ENCODE measurements at regions not wholly inside any gene's neighbourhood (a gene's known extent, or its start where the extent isn't known, plus 50 kb on each side); places are given as distances from the start of the nearest gene placed in this dataset.
"Not testable (repeated sequence)": the region's sequence is repeated elsewhere in the genome, so short reads cannot be mapped to it uniquely, and the experiment has no call there.

DNA sequence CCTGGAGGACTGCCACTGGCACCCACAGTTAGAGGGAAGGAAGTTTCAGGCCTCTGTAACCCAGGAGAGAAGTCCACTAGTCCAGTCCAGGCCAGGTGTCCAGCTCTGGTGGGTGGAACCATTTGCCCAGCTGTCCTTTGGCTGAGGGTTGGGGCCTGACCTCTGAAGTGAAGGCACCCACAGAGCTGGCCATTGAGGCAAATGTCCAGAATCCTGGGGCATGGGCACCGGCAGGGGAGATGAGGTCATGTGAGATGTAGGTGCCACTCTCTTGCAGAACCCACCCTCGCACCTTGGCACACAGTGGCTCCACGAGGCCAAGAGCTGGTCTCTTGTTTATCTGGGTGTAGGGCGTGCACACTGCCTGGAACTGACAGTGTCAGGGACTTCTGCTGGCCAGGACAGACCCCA lies 162.8 kb downstream of the SMAD6 start:
- no peak for DNase-seq (ENCODE audit: low read depth)

DNA sequence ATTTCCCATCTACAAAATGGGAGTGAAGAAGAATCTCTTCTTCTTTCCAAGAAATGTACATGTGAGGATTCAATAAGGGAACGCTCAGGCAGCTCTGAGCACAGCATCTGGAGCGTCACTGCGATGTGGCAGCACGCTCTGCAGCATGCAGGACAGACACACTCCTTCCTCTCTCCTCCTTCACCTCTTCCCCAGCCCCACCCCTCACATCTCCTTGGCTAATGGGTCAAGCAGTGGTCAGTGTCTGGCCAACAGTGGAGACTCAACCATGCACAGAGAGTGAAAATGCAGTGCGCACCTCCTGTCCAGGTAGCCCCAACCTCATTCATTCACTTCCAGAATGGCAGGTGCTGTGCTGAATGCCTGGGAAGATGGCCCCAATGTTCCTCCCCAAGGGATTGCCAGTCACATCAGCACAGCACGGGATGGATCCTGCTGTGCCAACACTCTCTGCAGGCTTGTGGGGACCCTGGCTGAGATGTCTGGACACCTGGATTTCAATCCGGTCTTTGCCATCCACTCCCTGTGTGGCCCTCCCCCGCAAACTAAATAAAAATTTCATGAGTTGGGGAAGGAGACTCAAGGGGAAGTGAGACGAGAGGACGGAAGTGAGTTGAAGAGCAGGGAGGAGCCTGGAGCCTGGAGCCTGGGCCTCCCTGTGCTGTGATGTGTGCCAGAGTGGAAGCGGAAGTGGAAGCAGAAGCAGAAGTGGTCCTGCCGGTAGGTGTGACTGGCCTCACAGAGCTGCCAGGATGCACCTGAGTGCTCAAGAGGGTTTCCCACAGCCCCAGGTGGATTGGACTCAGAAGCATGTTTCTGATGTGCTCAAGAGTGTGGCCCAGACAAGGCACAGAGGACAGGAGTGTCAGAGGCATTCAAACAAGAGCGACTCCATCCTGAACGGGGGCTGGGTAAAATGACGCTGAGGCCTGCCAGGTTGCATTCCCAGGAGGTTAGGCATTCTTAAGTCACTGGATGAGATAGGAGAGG lies 163.9 kb downstream of the SMAD6 start:
- no peak for DNase-seq (ENCODE audit: low read depth)

DNA sequence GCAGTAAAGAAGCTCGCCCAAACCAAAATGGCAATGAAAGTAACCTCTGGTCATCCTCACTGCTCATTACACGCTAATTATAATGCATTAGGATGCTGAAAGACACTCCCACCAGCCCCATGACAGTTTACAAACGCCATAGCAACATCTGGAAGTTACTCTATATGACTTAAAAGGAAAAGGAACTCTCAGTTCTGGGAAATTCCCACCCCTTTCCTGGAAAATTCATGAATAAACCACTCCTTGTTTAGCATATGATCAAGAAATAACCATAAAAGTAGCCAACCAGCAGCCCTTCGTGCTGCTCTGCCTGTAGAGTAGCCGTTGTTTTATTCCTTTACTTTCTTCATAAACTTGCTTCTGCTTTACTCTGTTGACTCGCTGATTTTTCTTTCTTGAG lies 164.6 kb downstream of the SMAD6 start:
- DNase-seq (ENCODE audit: low read depth) = no peak

DNA sequence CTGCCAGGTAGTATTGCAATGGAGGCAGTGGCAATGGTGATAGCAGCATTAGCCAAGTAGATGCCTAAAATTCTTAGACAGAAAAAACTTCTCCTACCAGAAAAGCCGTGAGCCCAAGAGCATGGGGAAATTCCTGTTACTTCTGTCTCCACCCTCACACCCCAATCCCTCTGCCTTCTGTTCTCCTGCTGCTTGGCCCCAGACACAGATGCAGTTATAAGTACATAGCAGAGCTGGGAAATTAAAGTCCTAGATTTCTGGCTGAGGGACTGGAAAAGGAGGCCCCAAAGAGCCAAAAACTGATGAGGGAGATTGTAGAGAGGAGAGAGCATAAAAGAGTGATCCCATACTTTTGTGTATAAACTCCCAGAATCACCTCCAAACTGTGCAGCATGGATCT lies 166.9 kb downstream of the SMAD6 start:
- DNase-seq (ENCODE audit: low read depth) = no peak

DNA sequence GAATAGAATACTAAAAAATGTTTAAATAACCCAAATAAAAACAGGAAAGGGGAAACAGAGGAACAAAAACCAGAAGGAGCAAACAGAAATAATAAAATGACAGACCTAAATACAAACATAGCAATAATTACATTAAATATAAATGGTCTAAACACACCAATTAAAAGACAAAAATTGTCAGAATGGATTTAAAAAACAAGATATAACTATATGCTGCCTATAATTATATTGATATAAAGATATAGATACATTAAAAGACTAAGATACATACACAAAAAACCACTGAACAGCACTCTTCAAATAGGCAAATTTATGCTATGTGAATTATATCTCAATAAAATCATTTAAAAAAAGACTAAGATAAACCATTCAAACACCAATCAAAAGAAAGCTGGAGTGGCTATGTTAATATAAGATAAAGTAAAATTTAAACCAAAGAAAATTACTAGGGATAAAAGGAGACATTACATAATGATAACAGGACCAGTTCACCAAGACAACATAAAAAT lies 168.9 kb downstream of the SMAD6 start:
- DNase-seq (ENCODE audit: low read depth) = no peak

DNA sequence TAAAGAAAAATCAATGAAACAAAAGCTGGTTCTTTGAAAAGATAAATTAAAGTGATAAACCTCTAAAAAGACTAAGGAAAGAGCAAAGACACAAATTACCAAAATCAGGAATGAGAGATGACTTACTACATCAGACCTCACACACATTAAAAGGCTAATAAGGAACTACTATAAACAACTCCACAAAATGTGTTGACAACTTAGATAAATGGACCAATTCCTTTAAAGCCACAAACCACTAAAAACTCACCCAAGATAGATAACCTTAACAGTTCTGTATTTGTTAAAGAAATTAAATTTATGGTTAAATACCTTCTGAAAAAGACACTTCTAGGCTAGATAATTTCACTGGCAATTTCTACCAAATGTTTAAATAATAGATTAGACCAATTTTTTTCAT lies 170.4 kb downstream of the SMAD6 start:
- peak; percentile 41 for DNase-seq (ENCODE audit: low read depth)

DNA sequence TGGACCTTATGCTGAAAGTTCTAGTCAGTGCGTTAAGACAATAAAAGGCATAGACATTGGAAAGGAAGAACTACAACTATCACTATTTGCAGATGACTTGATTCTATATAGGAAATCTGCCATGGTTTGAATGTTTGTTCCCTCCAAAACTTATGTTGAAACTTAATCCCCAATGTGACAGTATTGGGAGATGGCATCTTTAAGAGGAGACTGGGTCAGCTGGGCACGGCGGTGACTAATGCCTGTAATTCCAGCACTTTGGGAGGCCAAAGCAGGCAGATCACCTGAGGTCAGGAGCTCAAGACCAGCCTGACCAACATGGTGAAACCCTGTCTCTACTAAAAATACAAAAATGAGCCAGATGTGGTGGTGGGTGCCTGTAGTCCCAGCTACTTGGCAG lies 171.3 kb downstream of the SMAD6 start:
- not testable (repeated sequence) for DNase-seq (ENCODE audit: low read depth)

DNA sequence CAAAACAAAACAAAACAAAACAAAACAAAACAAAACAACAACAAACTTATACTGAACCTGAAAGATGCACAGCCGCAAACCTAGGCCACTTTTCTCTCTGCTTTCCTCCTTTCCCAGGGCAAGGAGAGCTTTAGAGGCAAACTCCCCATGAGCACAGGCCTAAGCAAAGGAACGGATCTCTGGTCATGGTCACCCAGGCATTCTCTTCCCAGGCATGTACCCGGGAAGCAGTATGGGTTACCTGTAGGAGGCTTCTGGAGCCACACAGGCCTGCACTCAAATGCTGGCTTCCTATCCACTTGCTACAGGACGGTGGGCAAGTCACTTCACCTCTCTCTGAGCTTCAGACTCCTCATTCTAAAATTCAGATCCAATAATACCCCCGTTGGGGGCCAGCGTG lies 171.8 kb downstream of the SMAD6 start:
- no peak for DNase-seq (ENCODE audit: low read depth)

DNA sequence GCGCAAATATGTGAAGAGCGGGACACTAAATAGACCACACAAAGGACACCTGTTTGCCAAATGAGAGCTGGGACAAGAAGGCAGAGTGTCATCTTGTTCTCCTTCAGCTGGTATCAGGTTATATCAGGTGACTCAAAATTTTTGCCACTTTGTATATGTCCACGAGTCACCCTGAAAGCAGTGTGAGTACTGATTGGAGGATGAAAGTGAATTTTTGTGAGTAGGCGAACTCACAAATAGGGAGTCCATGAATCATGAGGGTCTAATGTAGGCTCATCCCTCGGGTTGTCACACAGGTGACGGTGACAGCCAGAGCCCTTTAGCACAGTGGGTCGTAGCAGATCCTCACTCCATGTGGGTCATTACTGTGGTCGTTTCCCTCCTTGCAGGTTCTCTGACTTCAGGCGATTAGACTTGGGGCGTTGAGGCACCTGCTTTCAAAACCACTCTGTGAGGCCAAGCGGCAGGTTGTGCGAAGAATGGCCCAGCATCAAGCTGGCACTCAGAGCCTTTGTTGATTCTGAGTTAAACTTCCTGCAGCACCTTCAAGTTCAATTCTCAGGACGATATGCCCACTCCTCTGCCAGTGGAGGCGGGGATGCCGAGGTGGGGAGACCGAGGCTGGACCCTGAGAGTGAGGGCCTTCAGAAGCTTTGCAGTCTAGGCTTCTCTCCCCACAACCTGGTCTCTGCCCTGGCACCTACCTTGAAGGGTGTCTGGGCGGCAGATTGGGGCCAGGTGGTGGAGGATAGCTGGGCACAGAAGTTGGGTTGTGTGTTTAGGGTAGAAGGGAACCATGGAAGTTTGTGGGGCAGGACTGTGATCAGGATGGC lies 173.8 kb downstream of the SMAD6 start:
- DNase-seq (ENCODE audit: low read depth) = no peak

DNA sequence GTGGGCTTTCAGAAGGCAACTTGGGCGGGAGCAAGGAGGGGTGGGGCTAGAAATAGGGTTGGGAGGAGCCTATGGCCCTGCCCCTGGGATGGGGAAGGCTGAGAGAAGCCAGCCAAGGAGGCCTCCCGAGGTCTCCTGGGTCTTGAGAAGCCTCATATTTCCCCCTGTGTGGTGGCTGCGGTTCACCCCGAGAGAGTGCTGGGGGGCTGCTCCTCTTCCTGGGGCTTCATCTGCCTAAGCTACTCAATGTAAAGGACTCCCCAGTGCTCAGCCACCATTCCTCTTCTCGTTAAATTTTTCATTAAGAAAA lies 174.3 kb downstream of the SMAD6 start:
- no peak for DNase-seq (ENCODE audit: low read depth)

DNA sequence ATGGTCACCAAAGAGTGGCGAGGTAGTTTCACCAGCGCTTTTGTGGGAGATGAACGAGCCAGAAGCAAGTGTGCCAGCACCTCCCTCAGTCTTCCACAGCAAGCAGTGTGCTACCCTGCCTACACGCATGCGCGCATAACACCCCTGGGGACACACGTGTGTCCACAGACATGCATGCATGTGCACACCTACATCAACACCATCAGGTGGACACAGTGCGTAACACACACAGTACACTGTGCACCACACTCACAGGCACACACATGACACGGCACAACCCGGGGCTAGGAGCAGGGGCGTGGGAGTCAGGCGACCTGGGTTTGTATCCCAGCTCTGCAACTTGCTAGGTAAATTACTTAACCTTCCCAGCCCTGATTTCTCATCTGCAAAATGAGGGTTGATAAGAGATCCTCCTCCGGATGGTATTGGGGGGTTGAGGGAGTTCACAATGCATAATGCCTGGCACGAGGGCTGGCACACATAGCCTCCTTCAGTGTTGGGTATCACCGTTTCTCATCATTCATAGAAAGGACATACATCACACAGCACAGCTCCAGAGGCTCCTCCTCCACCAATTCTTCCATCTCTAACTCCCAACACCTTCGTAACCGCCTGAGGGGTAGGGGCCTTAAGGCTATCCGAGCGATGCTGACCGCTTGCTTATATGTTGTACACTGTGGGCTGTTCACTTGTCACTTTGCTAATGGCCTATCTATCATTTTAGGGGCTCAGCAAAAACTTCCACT lies 174.9 kb downstream of the SMAD6 start:
- DNase-seq (ENCODE audit: low read depth) = no peak

DNA sequence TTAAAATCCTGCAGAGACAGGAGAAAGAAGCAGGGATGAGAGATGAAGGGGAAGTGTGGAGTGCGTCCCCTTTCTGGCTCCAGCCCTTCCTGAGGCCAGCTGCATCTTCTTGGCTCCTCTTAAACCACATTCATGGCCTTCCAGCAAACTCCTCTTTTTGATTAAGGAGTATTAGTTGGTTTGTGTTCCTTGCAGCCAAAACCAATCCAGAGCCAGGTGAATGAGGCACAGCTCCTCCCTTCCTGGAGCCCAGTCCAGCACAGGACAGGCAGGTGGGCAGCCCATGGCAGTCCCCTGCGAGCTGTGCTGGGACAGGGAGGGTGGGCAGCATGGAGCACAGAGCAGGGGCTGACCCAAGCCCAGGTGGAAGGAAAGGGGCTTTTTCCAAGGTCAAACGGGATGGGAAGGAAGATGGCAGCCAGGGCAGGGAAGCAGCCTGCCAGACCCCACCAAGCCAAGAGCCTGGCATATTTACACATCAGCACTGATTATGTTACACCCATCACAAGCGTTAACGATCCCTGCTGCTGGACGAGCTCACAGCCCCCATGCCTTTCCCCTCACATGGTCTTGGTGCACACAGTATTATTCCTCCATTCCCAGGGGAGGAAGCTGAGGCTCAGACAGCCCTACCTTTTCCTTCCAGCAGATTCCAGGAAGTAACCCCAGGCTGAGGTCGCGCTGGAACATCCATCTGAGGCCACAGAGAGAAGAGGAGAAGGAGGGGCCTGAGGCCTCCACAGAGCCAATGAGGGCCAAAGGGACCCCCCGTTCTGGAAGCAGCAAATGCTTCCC lies 175.6 kb downstream of the SMAD6 start:
- no peak for DNase-seq (ENCODE audit: low read depth)

DNA sequence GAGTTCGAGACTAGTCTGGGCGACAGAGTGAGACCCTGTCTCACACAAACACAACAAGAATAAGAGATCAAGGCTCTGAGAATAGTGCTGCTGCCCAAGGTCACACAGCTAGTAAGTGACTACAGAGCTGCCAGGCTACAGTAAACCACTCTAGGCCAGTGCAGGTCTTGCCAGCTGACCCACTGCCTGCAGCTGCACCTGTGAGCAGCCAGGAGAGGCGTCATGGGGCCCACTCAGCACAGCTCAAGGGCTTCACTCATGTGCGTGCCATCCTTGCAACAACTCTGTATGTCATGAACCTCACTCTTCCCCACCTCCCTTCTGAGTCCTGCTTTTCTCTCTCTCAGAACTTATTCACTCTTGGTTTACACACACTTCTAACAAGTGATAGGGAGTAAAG lies 176.7 kb downstream of the SMAD6 start:
- DNase-seq (ENCODE audit: low read depth) = no peak

DNA sequence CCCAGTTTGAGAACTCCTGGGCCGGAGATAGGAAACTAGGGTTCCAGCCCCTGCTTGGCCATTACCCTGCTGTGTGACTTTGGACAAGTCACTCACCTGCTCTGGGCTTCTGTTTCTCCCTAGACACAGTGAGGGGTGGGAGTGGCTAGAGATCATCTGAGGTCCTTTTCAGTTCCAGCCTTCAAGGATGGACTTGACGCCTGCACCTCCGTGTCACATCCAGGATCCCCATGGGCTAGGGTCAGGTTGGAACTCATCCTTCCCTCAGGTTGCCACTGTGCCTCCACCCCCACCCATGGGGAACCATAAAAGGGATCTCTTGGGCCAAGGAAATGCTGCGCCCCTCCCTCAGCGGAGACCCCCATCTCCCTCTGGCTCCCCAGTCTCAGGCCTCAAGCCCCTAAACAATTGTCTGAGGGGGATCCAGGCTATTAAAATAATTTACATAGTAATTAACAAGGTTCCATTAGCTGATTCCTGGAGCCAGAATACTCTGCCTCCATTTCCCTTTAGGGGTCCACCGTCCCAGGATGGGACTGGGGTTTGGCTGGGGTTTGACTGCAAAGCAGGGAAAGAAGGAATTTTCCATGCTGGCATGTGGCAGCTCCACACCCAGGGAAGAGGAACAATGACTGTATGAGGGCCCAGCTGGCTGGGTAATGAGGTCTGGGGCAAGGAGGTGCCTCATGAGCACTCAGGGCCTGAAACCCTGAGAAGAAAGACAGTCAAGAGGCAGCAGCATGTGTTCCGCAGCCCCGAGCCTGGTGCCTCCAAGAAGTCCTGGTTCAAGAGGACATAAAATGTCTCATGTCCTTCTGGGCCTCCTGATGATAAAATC lies 177.7 kb downstream of the SMAD6 start:
- no peak for DNase-seq (ENCODE audit: low read depth)

DNA sequence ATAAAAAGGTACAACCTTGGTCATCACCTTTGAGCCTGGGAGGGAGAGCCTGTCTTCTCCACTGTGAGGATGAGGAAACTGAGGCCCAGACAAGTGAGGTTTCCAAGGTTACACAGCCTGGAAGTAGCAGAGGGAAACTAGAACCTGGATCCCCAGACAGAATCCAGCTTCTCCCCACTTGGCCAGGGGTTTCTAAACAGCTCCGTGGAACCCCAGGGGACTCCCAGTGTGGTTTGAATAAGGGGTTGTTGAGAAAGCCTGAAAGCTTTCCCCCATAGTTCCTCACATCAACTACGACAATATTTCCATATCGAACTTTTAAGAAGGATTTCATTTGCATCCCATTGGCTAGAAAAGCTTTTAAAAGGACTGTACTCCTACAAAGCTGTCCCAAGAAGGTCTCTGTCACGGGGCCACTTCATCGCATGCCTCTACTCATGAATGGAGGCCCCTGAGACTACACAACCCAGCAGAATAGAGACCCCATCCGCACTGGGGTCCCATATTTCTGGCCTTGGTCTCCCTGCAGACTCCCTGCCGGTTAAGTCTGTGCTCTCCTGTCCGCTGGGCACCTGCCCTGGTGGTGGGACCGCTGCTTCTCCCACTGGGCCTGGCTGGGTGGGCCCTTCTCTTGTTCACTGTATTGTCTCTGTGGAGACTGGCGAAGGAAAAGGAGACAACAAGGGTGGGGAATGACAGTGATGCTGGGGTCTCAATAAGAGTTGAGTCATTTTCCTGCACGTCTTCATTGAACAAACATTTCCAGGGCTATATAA lies 178.5 kb downstream of the SMAD6 start:
- no peak for DNase-seq (ENCODE audit: low read depth)

DNA sequence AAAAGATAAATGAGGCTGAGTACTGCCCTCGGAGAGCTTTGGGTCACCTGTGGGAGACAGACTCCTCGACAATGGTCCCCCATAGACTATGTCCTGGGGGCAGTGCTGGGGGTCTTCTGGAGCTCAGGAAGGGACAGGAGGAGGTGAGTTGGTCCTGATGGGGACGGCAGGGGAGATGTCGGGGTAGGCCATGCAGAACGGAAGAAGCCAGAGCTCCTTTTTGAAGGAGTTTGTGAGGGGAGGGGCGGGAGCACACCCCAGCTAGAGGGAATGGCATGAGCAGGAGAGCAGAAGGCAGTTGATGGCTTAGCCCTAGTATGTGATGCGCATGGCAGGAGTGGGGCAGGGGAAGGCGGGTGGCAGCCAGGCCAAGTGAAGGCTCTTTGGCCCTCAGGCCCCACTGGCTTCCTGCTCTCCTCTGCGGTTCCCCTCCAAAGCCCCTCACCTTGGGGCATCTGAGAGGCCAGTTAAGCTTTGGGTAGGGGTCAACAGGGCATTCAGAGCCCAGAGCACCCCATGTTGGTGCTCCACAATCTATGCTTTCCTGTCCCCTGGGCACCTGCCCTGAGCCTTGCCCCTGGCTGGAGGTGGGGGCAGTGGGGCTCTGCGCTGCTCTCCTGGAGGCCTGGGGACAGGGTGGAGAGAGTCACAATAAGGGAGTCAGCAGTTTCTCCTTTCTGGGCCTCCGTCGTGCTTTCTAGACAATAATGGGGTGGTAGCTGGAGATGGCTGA lies 179.3 kb downstream of the SMAD6 start:
- no peak for DNase-seq (ENCODE audit: low read depth)

DNA sequence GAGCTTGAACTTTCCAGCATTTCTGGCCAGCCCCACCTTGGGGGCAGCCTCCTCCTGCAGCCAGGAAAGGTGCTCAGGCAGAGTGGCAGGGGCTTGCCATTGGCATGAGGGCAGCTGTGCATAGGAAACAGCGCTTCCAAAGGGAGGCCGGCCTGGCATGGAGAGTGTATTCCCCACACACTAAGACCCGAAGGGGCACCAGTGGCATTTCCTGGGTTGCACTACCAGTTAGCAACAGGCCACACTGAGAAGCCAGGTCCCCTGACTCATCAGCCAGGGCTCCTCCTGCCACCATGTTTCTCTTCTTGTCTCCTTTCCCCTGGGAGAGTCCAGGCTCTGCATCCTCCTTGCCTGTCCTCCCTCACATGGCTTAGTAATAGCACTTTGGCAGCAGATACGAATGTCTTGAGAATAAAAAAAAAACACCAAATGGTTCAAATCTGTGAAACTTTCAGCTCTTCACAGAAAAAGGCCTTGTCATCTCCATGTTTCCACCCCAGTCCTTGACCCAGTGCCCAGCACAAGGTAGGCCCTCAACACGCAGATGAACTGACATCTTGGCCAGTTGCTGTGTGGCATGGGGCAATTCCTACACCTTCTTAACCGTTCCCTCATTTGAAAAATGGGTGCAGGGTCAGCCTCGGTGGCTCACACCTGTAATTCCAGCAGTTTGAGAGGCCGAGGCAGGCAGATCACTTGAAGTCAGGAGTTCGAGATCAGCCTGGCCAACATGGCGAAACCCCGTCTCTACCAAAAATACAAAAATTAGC lies 180.4 kb downstream of the SMAD6 start:
- peak; percentile 67 for DNase-seq (ENCODE audit: low read depth)

DNA sequence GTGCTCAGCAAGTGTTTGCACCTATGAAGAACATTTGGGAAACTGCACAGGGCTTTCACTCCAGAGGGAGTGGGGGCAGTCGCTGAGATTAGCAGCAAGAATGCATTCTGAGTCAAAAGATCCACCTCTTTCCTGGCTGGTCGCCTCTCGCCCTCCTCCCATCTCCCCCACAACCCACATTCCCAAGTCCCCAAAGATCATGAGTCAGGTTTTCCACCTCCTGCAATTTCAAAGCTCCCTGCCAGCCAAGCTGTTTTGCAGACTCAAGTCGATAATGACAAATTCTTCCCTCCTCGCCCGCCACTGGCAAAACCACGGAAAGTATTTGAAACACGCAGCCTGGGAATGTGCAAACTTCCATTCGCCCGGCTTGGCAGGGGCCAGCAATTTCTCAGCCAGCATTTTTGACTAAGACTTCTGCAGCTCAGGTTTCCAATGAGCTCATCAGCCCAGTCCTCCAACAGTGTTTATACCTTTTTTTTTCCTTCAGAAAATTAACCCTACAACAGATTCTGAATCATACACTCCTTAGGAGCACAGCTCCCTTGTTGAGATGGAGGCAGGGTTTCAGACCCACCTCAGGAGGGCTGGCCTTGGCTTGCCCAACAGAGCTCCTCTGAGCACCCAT lies 181.4 kb downstream of the SMAD6 start:
- peak; percentile 100 for DNase-seq (ENCODE audit: low read depth)

Measured in renal cortical epithelial cell (primary cell).